Sciatic nerve (tissue), 2 donors: ENCODE measurements at regions not wholly inside any gene's neighbourhood (a gene's known extent, or its start where the extent isn't known, plus 50 kb on each side); places are given as distances from the start of the nearest gene placed in this dataset.
A peak's percentile ranks its signal among the peaks of the same experiment; 100 is the strongest.
"Not testable (repeated sequence)": the region's sequence is repeated elsewhere in the genome, so short reads cannot be mapped to it uniquely, and the experiment has no call there.

ENCODE experiments used
- ATAC-seq: fragments of 200-7000 bp; cut with Tn5 transposase; one replicate; pipeline ENCODE4 v1.9.1; 2020; ENCODE audit warnings: mild to moderate bottlenecking, moderate library complexity
- DNase-seq: peaks from one replicate; pipeline ENCODE4 v3.0.0-alpha.2; 2020; ENCODE audit warnings: low spot score
- intact Hi-C: fragments of 100-400 bp; cut with DNase I; formaldehyde crosslinking; loops from one replicate; pipeline ENCODE4 v1.14.2; 2022
- donor health status: DM: no; HTN: no; CAD: no.
- donor health status: DM: no; HTN: no; CAD: no.

GRCh38 chr18:54433368-54433767 is 75.7 kb downstream of the C18orf54 start:
- intact Hi-C loops = no loop called here
- DNase-seq (no peak), ATAC-seq (no peak)

- DNase-seq (no peak), ATAC-seq (no peak)
- intact Hi-C loops = no loop called here
Measured at GRCh38 chr18:54433857-54434256, 76.2 kb downstream of the C18orf54 start.

GRCh38 chr18:54434453-54434852 is 76.7 kb downstream of the C18orf54 start:
- no peak for ATAC-seq
- intact Hi-C loops = no loop called here
- no peak for DNase-seq

GRCh38 chr18:54436501-54436900 is 78.8 kb downstream of the C18orf54 start:
- intact Hi-C loops = no loop called here

GRCh38 chr18:54440292-54440691 is 82.6 kb downstream of the C18orf54 start:
- intact Hi-C loops = no loop called here
- ATAC-seq = no peak
- no peak for DNase-seq

More at GRCh38 chr18:54436501-54436900, 78.8 kb downstream of the C18orf54 start:
- DNase-seq (no peak), ATAC-seq (no peak)

- peak; percentile 83 for ATAC-seq
- intact Hi-C loops = no loop called here
- DNase-seq = peak; percentile 61
Measured at GRCh38 chr18:54444319-54444914, 86.7 kb downstream of the C18orf54 start.

GRCh38 chr18:54453996-54454395 is 96.3 kb downstream of the C18orf54 start:
- ATAC-seq = no peak
- intact Hi-C loops = loop anchor here (1.0 kb wide), 1 partner anchor 32 kb away; no protein-coding TSS in a partner anchor
- DNase-seq = no peak

- intact Hi-C loops = no loop called here
- DNase-seq (no peak), ATAC-seq (no peak)
Measured at GRCh38 chr18:54465502-54465901, 107.8 kb downstream of the C18orf54 start.

GRCh38 chr18:54466248-54467005 is 108.7 kb downstream of the C18orf54 start:
- intact Hi-C loops = no loop called here
- ATAC-seq (no peak), DNase-seq (no peak)

- intact Hi-C loops = no loop called here
- no peak for ATAC-seq
- no peak for DNase-seq
Measured at GRCh38 chr18:54479365-54479764, 111.7 kb upstream of the DYNAP start.

- intact Hi-C loops = no loop called here
- no peak for DNase-seq
- ATAC-seq = no peak
Measured at GRCh38 chr18:54480616-54481015, 110.4 kb upstream of the DYNAP start.

- DNase-seq, intact Hi-C loops, ATAC-seq: not testable (repeated sequence)
Measured at GRCh38 chr18:54502451-54502850, 88.6 kb upstream of the DYNAP start.

- DNase-seq (no peak), ATAC-seq (no peak)
- intact Hi-C loops = no loop called here
Measured at GRCh38 chr18:54503131-54503894, 87.7 kb upstream of the DYNAP start.

- DNase-seq = no peak
- intact Hi-C loops = no loop called here
- ATAC-seq = no peak
Measured at GRCh38 chr18:54506516-54507261, 84.4 kb upstream of the DYNAP start.

GRCh38 chr18:54509793-54510192 is 81.3 kb upstream of the DYNAP start:
- no peak for DNase-seq
- ATAC-seq = no peak
- intact Hi-C loops = no loop called here

GRCh38 chr18:54515149-54515548 is 75.9 kb upstream of the DYNAP start:
- DNase-seq = no peak
- no peak for ATAC-seq
- intact Hi-C loops = no loop called here

- no peak for DNase-seq
- intact Hi-C loops = no loop called here
- no peak for ATAC-seq
Measured at GRCh38 chr18:54517521-54517920, 73.5 kb upstream of the DYNAP start.

- DNase-seq (no peak), ATAC-seq (no peak)
- intact Hi-C loops = loop anchor here (5.0 kb wide), 1 partner anchor 1465 kb away; no protein-coding TSS in a partner anchor
Measured at GRCh38 chr18:54521846-54522245, 69.2 kb upstream of the DYNAP start.

GRCh38 chr18:54528942-54529376 is 62.1 kb upstream of the DYNAP start:
- intact Hi-C loops = no loop called here
- ATAC-seq = no peak
- DNase-seq = no peak
